ENCODE measurements at regions not wholly inside any gene's neighbourhood (a gene's known extent, or its start where the extent isn't known, plus 50 kb on each side); places are given as distances from the start of the nearest gene placed in this dataset.
"Not testable (repeated sequence)": the region's sequence is repeated elsewhere in the genome, so short reads cannot be mapped to it uniquely, and the experiment has no call there.

- Mint-ChIP-seq H3K9me3 (ENCODE audit: low read depth) (peaks cover 4% of the 10 kb centered on the region), H3K27me3 (no peaks in the 10 kb centered on the region), H3K27ac (no peak overlapping the region), H3K36me3 (no peaks in the 10 kb centered on the region), H3K4me3 (no peak overlapping the region), H3K4me1 (no peaks in the 10 kb centered on the region)
- ATAC-seq (no peak), DNase-seq (no peak)
- CTCF ChIA-PET: interaction anchor here (0.6 kb wide), 1 partner anchor 26 kb away, joined by 3 read pairs; no protein-coding TSS in a partner anchor
Observed at GRCh38 chrX:113512700-113513395, 672.2 kb upstream of the AMOT start.

DNA sequence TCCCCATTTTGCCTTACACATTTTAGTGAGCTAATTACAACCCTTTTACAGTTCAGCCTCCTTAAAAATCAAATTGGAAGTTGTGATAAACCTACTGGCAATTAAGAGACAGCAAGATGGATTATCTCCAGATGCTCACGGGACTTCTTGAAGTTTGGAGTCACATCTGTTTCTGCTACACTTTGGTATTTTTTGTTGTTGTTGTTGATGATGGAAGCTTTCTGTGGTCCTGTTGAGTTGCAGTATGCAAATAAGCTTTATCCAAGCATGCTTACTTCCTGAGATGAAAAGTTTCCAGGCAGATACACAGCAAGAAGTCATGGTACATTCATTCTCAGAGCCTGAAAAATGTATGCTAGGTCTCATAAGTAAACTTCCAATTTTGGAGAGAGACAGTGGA, 670.0 kb upstream of the AMOT start:
- Mint-ChIP-seq H3K9me3 (ENCODE audit: low read depth) (peaks cover 7% of the 10 kb centered on the region), H3K36me3 (no peaks in the 10 kb centered on the region), H3K27me3 (no peaks in the 10 kb centered on the region), H3K4me3 (no peak overlapping the region), H3K4me1 (no peaks in the 10 kb centered on the region), H3K27ac (no peak overlapping the region)
- DNase-seq (no peak), ATAC-seq (no peak)
- CTCF ChIA-PET: no interaction called here

DNA sequence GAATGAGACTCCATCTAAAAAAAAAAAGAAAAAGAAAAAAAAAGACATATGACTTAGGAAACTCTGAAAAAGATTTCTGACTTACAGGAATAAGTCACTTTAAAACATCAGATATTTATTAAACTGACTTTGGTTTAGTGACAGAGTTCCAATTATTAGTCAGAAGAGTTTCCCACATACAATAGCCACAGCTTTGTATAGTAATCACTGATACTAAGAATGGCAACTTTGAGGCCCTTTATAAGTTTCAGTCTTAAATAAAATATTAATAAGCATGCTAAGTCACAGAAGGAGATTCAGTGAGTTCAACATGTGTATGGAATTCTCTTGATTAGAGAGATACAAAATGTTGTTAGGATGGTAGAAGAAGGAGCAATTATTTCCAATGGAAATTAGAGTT, 652.3 kb upstream of the AMOT start:
- DNase-seq: no peak
- CTCF ChIA-PET: no interaction called here
- no peak for ATAC-seq
- Mint-ChIP-seq H3K4me3 (no peak overlapping the region), H3K4me1 (no peaks in the 10 kb centered on the region), H3K27ac (no peak overlapping the region), H3K36me3 (no peaks in the 10 kb centered on the region), H3K9me3 (ENCODE audit: low read depth) (peaks cover 2% of the 10 kb centered on the region), H3K27me3 (no peaks in the 10 kb centered on the region)

- no peaks in the 10 kb centered on the region for H3K36me3 Mint-ChIP-seq
Observed at GRCh38 chrX:113473418-113473817, 632.8 kb upstream of the AMOT start.

DNA sequence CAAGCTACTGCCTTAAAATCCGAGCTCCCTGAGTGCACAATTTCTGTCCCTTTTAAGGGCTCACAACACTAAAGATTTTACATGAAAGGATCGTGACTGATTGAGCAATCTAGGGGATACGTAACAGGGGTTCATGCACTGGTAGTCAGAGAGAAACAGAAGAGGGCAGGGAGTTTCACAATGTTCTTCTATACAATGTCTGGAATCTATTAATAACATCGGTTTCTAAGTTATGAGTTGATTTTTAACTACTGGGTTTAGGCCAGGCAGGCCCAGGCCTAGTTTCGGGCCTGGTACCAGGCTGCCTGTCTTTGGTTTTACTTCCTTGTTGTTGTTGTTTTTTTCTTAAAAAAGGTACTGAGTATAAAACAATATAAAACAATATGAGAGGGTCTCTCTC, 632.4 kb upstream of the AMOT start:
- ATAC-seq; H3K36me3 Mint-ChIP-seq; DNase-seq; H3K9me3 Mint-ChIP-seq (ENCODE audit: low read depth); H3K27me3 Mint-ChIP-seq; H3K27ac Mint-ChIP-seq; H3K4me1 Mint-ChIP-seq; CTCF ChIA-PET; H3K4me3 Mint-ChIP-seq: not testable (repeated sequence)

More at GRCh38 chrX:113473418-113473817, 632.8 kb upstream of the AMOT start:
- DNase-seq: no peak
- no peak overlapping the region for H3K27ac Mint-ChIP-seq
- H3K4me1 Mint-ChIP-seq: no peaks in the 10 kb centered on the region
- H3K9me3 Mint-ChIP-seq (ENCODE audit: low read depth): no peaks in the 10 kb centered on the region
- no peak for ATAC-seq
- CTCF ChIA-PET: no interaction called here
- H3K4me3 Mint-ChIP-seq: no peak overlapping the region
- no peaks in the 10 kb centered on the region for H3K27me3 Mint-ChIP-seq

GRCh38 chrX:113470166-113470565, 629.5 kb upstream of the AMOT start:
- DNase-seq: no peak
- no peak overlapping the region for H3K27ac Mint-ChIP-seq
- CTCF ChIA-PET: no interaction called here
- H3K4me3 Mint-ChIP-seq: no peak overlapping the region
- H3K4me1 Mint-ChIP-seq: no peaks in the 10 kb centered on the region
- no peak for ATAC-seq
- no peaks in the 10 kb centered on the region for H3K9me3 Mint-ChIP-seq (ENCODE audit: low read depth)
- H3K27me3 Mint-ChIP-seq: no peaks in the 10 kb centered on the region
- H3K36me3 Mint-ChIP-seq: no peaks in the 10 kb centered on the region

GRCh38 chrX:113457719-113458118, 617.1 kb upstream of the AMOT start:
- CTCF ChIA-PET: no interaction called here
- Mint-ChIP-seq H3K36me3 (no peaks in the 10 kb centered on the region), H3K27ac (no peak overlapping the region), H3K4me1 (no peaks in the 10 kb centered on the region), H3K4me3 (no peak overlapping the region), H3K9me3 (ENCODE audit: low read depth) (peaks cover 2% of the 10 kb centered on the region), H3K27me3 (no peaks in the 10 kb centered on the region)
- ATAC-seq: no peak
- no peak for DNase-seq

DNA sequence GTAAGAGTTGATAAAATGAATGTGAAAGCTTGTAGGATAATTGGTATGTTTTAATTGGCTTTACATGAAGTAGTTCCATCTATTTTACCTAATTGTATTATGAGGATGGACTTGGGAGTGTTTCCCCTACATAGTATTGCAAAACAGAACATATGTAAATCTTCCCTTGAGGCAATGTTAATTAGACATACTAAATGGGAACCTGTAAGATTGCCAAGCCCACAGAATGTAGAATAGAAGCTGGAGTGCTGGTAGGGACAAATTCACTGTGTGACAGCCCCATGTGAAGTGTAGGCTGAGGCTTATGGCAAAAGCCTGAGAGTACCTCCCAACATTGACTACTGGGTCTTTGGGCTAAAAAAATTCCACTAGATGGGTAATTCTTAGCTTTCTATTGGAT, 615.0 kb upstream of the AMOT start:
- Mint-ChIP-seq H3K36me3 (no peaks in the 10 kb centered on the region), H3K4me1 (no peaks in the 10 kb centered on the region), H3K27me3 (no peaks in the 10 kb centered on the region), H3K27ac (no peak overlapping the region), H3K9me3 (ENCODE audit: low read depth) (peaks cover 2% of the 10 kb centered on the region), H3K4me3 (no peak overlapping the region)
- ATAC-seq: no peak
- CTCF ChIA-PET: no interaction called here
- no peak for DNase-seq

DNA sequence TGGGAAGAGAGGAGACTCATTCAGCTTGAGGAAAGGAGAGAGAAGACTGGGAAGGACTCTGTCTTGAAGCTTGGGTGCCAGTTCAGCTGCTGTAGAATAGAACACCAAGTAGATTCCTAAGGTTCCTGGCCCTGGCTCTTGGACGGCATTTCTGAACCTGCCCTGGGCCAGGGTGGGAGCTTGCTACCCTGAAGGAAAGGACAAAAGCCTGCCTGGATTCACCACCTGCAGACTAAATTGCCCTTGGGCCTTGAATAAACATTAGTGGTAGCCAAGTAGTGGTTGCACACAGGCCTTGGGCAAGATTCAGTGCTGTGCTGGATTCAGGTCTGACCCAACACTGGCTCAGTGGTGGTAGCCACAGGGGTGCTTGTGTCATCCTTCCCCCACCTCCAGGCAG, 588.4 kb upstream of the AMOT start:
- H3K4me3 Mint-ChIP-seq: no peak overlapping the region
- CTCF ChIA-PET: no interaction called here
- ATAC-seq (no peak), DNase-seq (no peak)
- H3K9me3 Mint-ChIP-seq (ENCODE audit: low read depth): peaks cover 2% of the 10 kb centered on the region
- no peak overlapping the region for H3K27ac Mint-ChIP-seq
- H3K4me1 Mint-ChIP-seq: no peaks in the 10 kb centered on the region
- H3K27me3 Mint-ChIP-seq: no peaks in the 10 kb centered on the region
- H3K36me3 Mint-ChIP-seq: no peaks in the 10 kb centered on the region

DNA sequence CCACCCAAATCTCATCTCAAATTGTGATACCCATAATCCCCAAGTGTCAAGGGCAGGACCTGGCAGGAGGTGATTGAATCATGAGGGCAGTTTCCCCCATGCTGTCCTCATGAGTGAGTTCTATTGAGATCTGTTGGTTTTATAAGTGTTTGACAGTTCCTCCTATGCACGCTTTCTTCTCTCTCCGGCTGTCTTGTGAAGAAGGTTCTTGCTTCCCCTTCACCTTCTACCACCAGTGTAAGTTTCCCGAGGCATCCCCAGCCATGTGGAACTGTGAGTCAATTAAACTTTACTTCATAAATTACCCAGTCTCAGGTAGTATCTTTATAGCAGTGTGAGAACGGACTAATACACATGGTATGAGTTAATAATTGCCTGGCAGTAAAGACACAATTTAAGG, 581.7 kb upstream of the AMOT start:
- no peak overlapping the region for H3K4me3 Mint-ChIP-seq
- no peaks in the 10 kb centered on the region for H3K36me3 Mint-ChIP-seq
- ATAC-seq (no peak), DNase-seq (no peak)
- H3K9me3 Mint-ChIP-seq (ENCODE audit: low read depth): no peaks in the 10 kb centered on the region
- no peaks in the 10 kb centered on the region for H3K27me3 Mint-ChIP-seq
- CTCF ChIA-PET: no interaction called here
- no peaks in the 10 kb centered on the region for H3K4me1 Mint-ChIP-seq
- no peak overlapping the region for H3K27ac Mint-ChIP-seq

- Mint-ChIP-seq H3K4me1 (no peaks in the 10 kb centered on the region), H3K27ac (no peak overlapping the region), H3K36me3 (no peaks in the 10 kb centered on the region), H3K9me3 (ENCODE audit: low read depth) (no peaks in the 10 kb centered on the region), H3K4me3 (no peak overlapping the region), H3K27me3 (no peaks in the 10 kb centered on the region)
- DNase-seq: no peak
- ATAC-seq: no peak
- CTCF ChIA-PET: no interaction called here
Observed at GRCh38 chrX:113421432-113421831, 580.8 kb upstream of the AMOT start.

- CTCF ChIA-PET: no interaction called here
- Mint-ChIP-seq H3K4me3 (no peak overlapping the region), H3K9me3 (ENCODE audit: low read depth) (no peaks in the 10 kb centered on the region)
Observed at GRCh38 chrX:113412106-113412505, 571.5 kb upstream of the AMOT start.

GRCh38 chrX:113408843-113409242, 568.2 kb upstream of the AMOT start:
- Mint-ChIP-seq H3K27me3 (no peaks in the 10 kb centered on the region), H3K36me3 (no peaks in the 10 kb centered on the region), H3K27ac (no peak overlapping the region), H3K4me1 (no peaks in the 10 kb centered on the region), H3K9me3 (ENCODE audit: low read depth) (no peaks in the 10 kb centered on the region), H3K4me3 (no peak overlapping the region)
- DNase-seq (no peak), ATAC-seq (no peak)
- CTCF ChIA-PET: no interaction called here

More at GRCh38 chrX:113412106-113412505, 571.5 kb upstream of the AMOT start:
- H3K27me3 Mint-ChIP-seq: no peaks in the 10 kb centered on the region
- no peaks in the 10 kb centered on the region for H3K4me1 Mint-ChIP-seq
- ATAC-seq: no peak
- no peak for DNase-seq
- H3K36me3 Mint-ChIP-seq: no peaks in the 10 kb centered on the region
- no peak overlapping the region for H3K27ac Mint-ChIP-seq

DNA sequence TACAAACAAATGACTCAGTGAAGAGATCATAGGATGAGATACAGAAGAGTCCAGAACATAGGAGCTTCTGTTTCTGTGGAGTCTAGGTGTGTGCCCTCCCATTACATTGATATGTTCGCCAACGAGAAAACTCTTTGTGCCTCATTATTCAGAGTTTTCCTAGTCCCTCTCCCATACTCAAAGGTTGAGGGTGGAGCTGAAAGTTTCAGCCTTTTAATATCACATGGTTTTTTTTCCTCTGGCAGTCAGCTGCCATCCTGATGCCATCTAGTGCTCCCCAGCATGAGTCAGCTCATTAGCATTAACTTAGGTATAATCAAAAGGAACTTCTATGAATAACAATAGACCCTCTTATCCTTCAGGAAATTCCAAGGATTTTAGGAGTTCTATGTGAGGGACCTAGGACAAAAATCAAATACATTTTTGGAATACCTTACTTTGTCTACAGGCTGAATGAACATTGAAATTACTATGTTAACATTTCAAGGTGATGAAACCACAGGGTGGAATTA, 559.6 kb upstream of the AMOT start:
- Mint-ChIP-seq H3K27ac (no peak overlapping the region), H3K9me3 (ENCODE audit: low read depth) (no peaks in the 10 kb centered on the region), H3K4me3 (no peak overlapping the region), H3K36me3 (no peaks in the 10 kb centered on the region), H3K4me1 (no peaks in the 10 kb centered on the region), H3K27me3 (no peaks in the 10 kb centered on the region)
- DNase-seq (no peak), ATAC-seq (no peak)
- CTCF ChIA-PET: no interaction called here

Measured in activated CD8-positive, alpha-beta memory T cell treated with anti-CD3 and anti-CD28 coated beads, Interleukin-2, amount 10 ng/mL, durations not matched to agents 7 days and 5 days (primary cell).